Cardiac muscle cell (in vitro differentiated cells and primary cell): ENCODE measurements at regions not wholly inside any gene's neighbourhood (a gene's known extent, or its start where the extent isn't known, plus 50 kb on each side); places are given as distances from the start of the nearest gene placed in this dataset.

Experiments used
- DNase-seq, 2 donors: peaks; one replicate each; pipeline versions ENCODE4 v3.0.0 to v3.0.0-alpha.2; 2010 to 2017; ENCODE audit warnings: low read depth in 1 of 2, low spot score in 1 of 2
- H3K27ac ChIP-seq: fragments of 200-600 bp; sonication (generic); 2 replicates; pipeline ENCODE4 v1.5.1; 2016
- H3K27me3 ChIP-seq: fragments of 200-600 bp; sonication (generic); 2 replicates; pipeline ENCODE4 v1.6.0; 2016; ENCODE audit warnings: control low read depth
- H3K36me3 ChIP-seq: fragments of 200-600 bp; sonication (generic); 2 replicates; pipeline ENCODE4 v1.5.1; 2016; ENCODE audit warnings: control low read depth
- H3K4me1 ChIP-seq: fragments of 200-600 bp; sonication (generic); 2 replicates; pipeline ENCODE4 v1.8.1; 2017; ENCODE audit warnings: low read depth, mild to moderate bottlenecking, mixed run types
- H3K4me3 ChIP-seq: fragments of 200-600 bp; sonication (generic); 2 replicates; pipeline ENCODE4 v1.5.1; 2016; ENCODE audit warnings: mild to moderate bottlenecking
- H3K9me3 ChIP-seq: fragments of 200-600 bp; sonication (generic); 2 replicates; pipeline ENCODE4 v1.5.1; 2017; ENCODE audit warnings: low read depth, mild to moderate bottlenecking, control low read depth
- CTCF ChIP-seq: IDR thresholded peaks from 2 replicates; pipeline ENCODE4 v1.5.1; 2012; ENCODE audit warnings: low read depth, mild to moderate bottlenecking, low read length

- H3K27ac ChIP-seq: no peak overlapping the region
These were observed 115.8 kb downstream of the SYT10 start for GRCh38 chr12:33323823-33324222.

GRCh38 chr12:33322519-33322918, 117.1 kb downstream of the SYT10 start:
- H3K4me1 ChIP-seq: no peaks in the 10 kb centered on the region
- H3K36me3 ChIP-seq: no peaks in the 10 kb centered on the region
- no peak overlapping the region for H3K4me3 ChIP-seq
- no peak overlapping the region for H3K27ac ChIP-seq
- H3K27me3 ChIP-seq: no peaks in the 10 kb centered on the region
- TF ChIP-seq CTCF: no peak
- no peaks in the 10 kb centered on the region for H3K9me3 ChIP-seq
- no peak for DNase-seq

More at GRCh38 chr12:33323823-33324222, 115.8 kb downstream of the SYT10 start:
- H3K4me1 ChIP-seq: no peaks in the 10 kb centered on the region
- DNase-seq: no peak
- TF ChIP-seq CTCF: no peak
- no peaks in the 10 kb centered on the region for H3K36me3 ChIP-seq
- no peak overlapping the region for H3K4me3 ChIP-seq
- no peaks in the 10 kb centered on the region for H3K9me3 ChIP-seq
- H3K27me3 ChIP-seq: no peaks in the 10 kb centered on the region

- no peaks in the 10 kb centered on the region for H3K4me1 ChIP-seq
- no peak for DNase-seq
- no peaks in the 10 kb centered on the region for H3K9me3 ChIP-seq
- no peaks in the 10 kb centered on the region for H3K27me3 ChIP-seq
- TF ChIP-seq CTCF: no peak
- no peak overlapping the region for H3K27ac ChIP-seq
- H3K4me3 ChIP-seq: no peak overlapping the region
- H3K36me3 ChIP-seq: no peaks in the 10 kb centered on the region
These were observed 121.9 kb downstream of the SYT10 start for GRCh38 chr12:33317746-33318145.

- TF ChIP-seq CTCF: no peak
- no peak for DNase-seq
- H3K9me3 ChIP-seq: no peaks in the 10 kb centered on the region
- H3K27me3 ChIP-seq: no peaks in the 10 kb centered on the region
- H3K4me3 ChIP-seq: no peak overlapping the region
- no peak overlapping the region for H3K27ac ChIP-seq
- no peaks in the 10 kb centered on the region for H3K36me3 ChIP-seq
- no peaks in the 10 kb centered on the region for H3K4me1 ChIP-seq
These were observed 125.4 kb downstream of the SYT10 start for GRCh38 chr12:33314223-33314622.

- H3K4me1 ChIP-seq: no peaks in the 10 kb centered on the region
- no peak for DNase-seq
- no peak overlapping the region for H3K27ac ChIP-seq
- H3K9me3 ChIP-seq: no peaks in the 10 kb centered on the region
- no peak overlapping the region for H3K4me3 ChIP-seq
- no peaks in the 10 kb centered on the region for H3K27me3 ChIP-seq
- no peaks in the 10 kb centered on the region for H3K36me3 ChIP-seq
- TF ChIP-seq CTCF: no peak
These were observed 126.1 kb downstream of the SYT10 start for GRCh38 chr12:33313476-33313875.

GRCh38 chr12:33310471-33310870, 129.1 kb downstream of the SYT10 start:
- no peak for TF ChIP-seq CTCF
- Histone ChIP-seq H3K27ac (no peak overlapping the region), H3K36me3 (no peaks in the 10 kb centered on the region), H3K9me3 (no peaks in the 10 kb centered on the region), H3K27me3 (no peaks in the 10 kb centered on the region), H3K4me1 (no peaks in the 10 kb centered on the region), H3K4me3 (no peak overlapping the region)
- no peak for DNase-seq
